K562 (cell line): ENCODE measurements at regions not wholly inside any gene's neighbourhood (a gene's known extent, or its start where the extent isn't known, plus 50 kb on each side); places are given as distances from the start of the nearest gene placed in this dataset.
"Not testable (repeated sequence)": the region's sequence is repeated elsewhere in the genome, so short reads cannot be mapped to it uniquely, and the experiment has no call there.

Experiments
- ATF7 ChIP-seq: fragments of 450-650 bp; IDR thresholded peaks from 2 replicates; pipeline ENCODE4 v1.7.1; 2014; ENCODE audit warnings: mild to moderate bottlenecking, moderate library complexity
- CTBP1 ChIP-seq: fragments of 450-650 bp; IDR thresholded peaks from 2 replicates; pipeline ENCODE4 v1.6.1; 2016; ENCODE audit warnings: borderline replicate concordance
- CXXC5 ChIP-seq: fragments of 250-450 bp; sonication (Bioruptor Pico); IDR thresholded peaks from 2 replicates; pipeline ENCODE4 v1.8.0; 2022; ENCODE audit warnings: inconsistent platforms, mild to moderate bottlenecking, moderate library complexity
- E2F3 ChIP-seq: fragments of 250-450 bp; sonication (Bioruptor Pico); IDR thresholded peaks from 2 replicates; pipeline ENCODE4 v1.4.0; 2020; ENCODE audit warnings: mild to moderate bottlenecking
- IRF2 ChIP-seq: sonication (generic); formaldehyde crosslinking; IDR thresholded peaks from 2 replicates; pipeline ENCODE4 v1.8.1; 2022; ENCODE audit warnings: mild to moderate bottlenecking, missing genetic modification reagents
- JUND ChIP-seq, 2 experiments: IDR thresholded peaks; 2 replicates in 1 of 2; 3 replicates in 1 of 2; pipeline ENCODE4 v1.6.1; 2011; ENCODE audit warnings: borderline replicate concordance in 2 of 2, low read depth in 2 of 2, low read length in 2 of 2, improper control_type of control experiment in 1 of 2, missing biosample characterization in 1 of 2, missing genetic modification characterization in 1 of 2, missing genetic modification reagents in 1 of 2
- L3MBTL2 ChIP-seq: fragments of 450-650 bp; IDR thresholded peaks from 2 replicates; pipeline ENCODE4 v1.6.1; 2016; ENCODE audit warnings: mild to moderate bottlenecking, moderate library complexity
- NCOR1 ChIP-seq: fragments of 450-650 bp; IDR thresholded peaks from 2 replicates; pipeline ENCODE4 v1.6.1; 2016; ENCODE audit warnings: mild to moderate bottlenecking, moderate library complexity
- NFRKB ChIP-seq: fragments of 450-650 bp; IDR thresholded peaks from 2 replicates; pipeline ENCODE4 v1.6.1; 2016; ENCODE audit warnings: low read depth
- PHF8 ChIP-seq: fragments of 200-600 bp; sonication (generic); IDR thresholded peaks from 2 replicates; pipeline ENCODE4 v1.6.1; 2012; ENCODE audit warnings: mixed run types, mild to moderate bottlenecking, inconsistent platforms, low read length, moderate library complexity, borderline replicate concordance
- POLR2G ChIP-seq: fragments of 200-400 bp; formaldehyde crosslinking; IDR thresholded peaks from 2 replicates; pipeline ENCODE4 v1.6.1; 2017; ENCODE audit warnings: low read depth, mild to moderate bottlenecking, antibody characterized with exemption, low read length, moderate library complexity
- PRDM10 ChIP-seq: fragments of 450-650 bp; IDR thresholded peaks from 2 replicates; pipeline ENCODE4 v1.6.1; 2018; ENCODE audit not compliant: partially characterized antibody
- PREB ChIP-seq: sonication (generic); formaldehyde crosslinking; IDR thresholded peaks from 2 replicates; pipeline ENCODE4 v1.8.1; 2023; ENCODE audit warnings: mild to moderate bottlenecking, missing genetic modification reagents
- SOX6 ChIP-seq: fragments of 450-650 bp; IDR thresholded peaks from 2 replicates; pipeline ENCODE4 v1.6.1; 2014; ENCODE audit warnings: mild to moderate bottlenecking
- SUPT5H ChIP-seq: fragments of 450-650 bp; IDR thresholded peaks from 2 replicates; pipeline ENCODE4 v1.6.1; 2016
- TAF1 ChIP-seq: IDR thresholded peaks from 2 replicates; pipeline ENCODE4 v1.6.1; 2011; ENCODE audit warnings: mild to moderate bottlenecking, low read length, moderate library complexity; ENCODE audit not compliant: insufficient read depth, control insufficient read depth, severe bottlenecking; ENCODE audit errors: extremely low read depth
- TRIM24 ChIP-seq, 2 experiments: fragments of 450-650 bp; IDR thresholded peaks; 2 replicates each; pipeline ENCODE4 v1.6.1; 2016
- ZBTB1 ChIP-seq: sonication (generic); formaldehyde crosslinking; IDR thresholded peaks from 2 replicates; pipeline ENCODE4 v1.8.1; 2023; ENCODE audit warnings: missing genetic modification reagents, low read depth, mild to moderate bottlenecking, borderline replicate concordance

- 0 out of 2 replicates have a peak, but pooled peaks have one; percentile 16 for TF ChIP-seq JUND (IDR thresholded peaks at IDR 0.05; ENCODE audit: borderline replicate concordance, low read depth, low read length)
- not testable (repeated sequence) for TF ChIP-seq JUND (tag; IDR thresholded peaks at IDR 0.05; ENCODE audit: borderline replicate concordance, low read depth, low read length)
- peak; percentile 21; the same call in 1 of the 2 replicates for TF ChIP-seq PHF8
- 0 out of 2 replicates have a peak, but pooled peaks have one; percentile 39 for TF ChIP-seq IRF2
- TF ChIP-seq NFRKB = peak; percentile 49; the same call in 1 of the 2 replicates
- 0 out of 2 replicates have a peak, but pooled peaks have one; percentile 37 for TF ChIP-seq SUPT5H
- TF ChIP-seq PRDM10 = peak; percentile 41
- TF ChIP-seq POLR2G = peak; percentile 32; the same call in 1 of the 2 replicates
- TF ChIP-seq ZBTB1 (CRISPR knock-in tag) = 0 out of 2 replicates have a peak, but pooled peaks have one; percentile 19
- TF ChIP-seq PREB (CRISPR knock-in tag) = 0 out of 2 replicates have a peak, but pooled peaks have one; percentile 74
- peak; percentile 27; the same call in 1 of the 2 replicates for TF ChIP-seq ATF7
- TF ChIP-seq TAF1 = peak; percentile 38
- 0 out of 2 replicates have a peak, but pooled peaks have one; percentile 37 for TF ChIP-seq SOX6
- TF ChIP-seq NCOR1 = 0 out of 2 replicates have a peak, but pooled peaks have one; percentile 5
- 0 out of 2 replicates have a peak, but pooled peaks have one; percentile 12 for TF ChIP-seq CXXC5 (CRISPR knock-in tag)
- 0 out of 4 replicates have a peak, but pooled peaks of 1 of the 2 experiments have one; percentile 9 for TF ChIP-seq TRIM24 (IDR thresholded peaks at IDR 0.05)
- 0 out of 2 replicates have a peak, but pooled peaks have one; percentile 25 for TF ChIP-seq L3MBTL2
- TF ChIP-seq CTBP1 = peak; percentile 64; the same call in 1 of the 2 replicates
- TF ChIP-seq E2F3 = 0 out of 2 replicates have a peak, but pooled peaks have one; percentile 51
Observed at GRCh38 chr12:33520505-33521302, 81.1 kb upstream of the SYT10 start (continued).
